Aorta (tissue), 5 donors: ENCODE measurements at regions not wholly inside any gene's neighbourhood (a gene's known extent, or its start where the extent isn't known, plus 50 kb on each side); places are given as distances from the start of the nearest gene placed in this dataset.
A peak's percentile ranks its signal among the peaks of the same experiment; 100 is the strongest.

Experiments
- ATAC-seq: fragments of 200-7000 bp; cut with Tn5 transposase; one replicate; pipeline ENCODE4 v1.9.1; 2022; ENCODE audit warnings: moderate library complexity; ENCODE audit not compliant: low FRiP score
- DNase-seq, 2 donors: peaks; one replicate each; pipeline ENCODE4 v3.0.0-alpha.2; 2020
- H3K27ac ChIP-seq, 2 donors: one replicate each; pipeline ENCODE4 v1.5.1; 2013; ENCODE audit warnings: low read length in 2 of 2, mild to moderate bottlenecking in 2 of 2, moderate library complexity in 2 of 2, control low read depth in 1 of 2, inconsistent platforms in 1 of 2, low read depth in 1 of 2
- H3K27me3 ChIP-seq, 2 donors: one replicate each; pipeline ENCODE4 v1.6.1; 2013; ENCODE audit warnings: control low read depth in 1 of 2, low read length in 1 of 2, mild to moderate bottlenecking in 1 of 2, moderate library complexity in 1 of 2; ENCODE audit not compliant: insufficient read depth in 2 of 2, control insufficient read depth in 1 of 2
- H3K36me3 ChIP-seq, 2 donors: one replicate each; pipeline ENCODE4 v1.6.1; 2013; ENCODE audit warnings: control low read depth in 1 of 2, low read length in 1 of 2, mild to moderate bottlenecking in 1 of 2; ENCODE audit not compliant: insufficient read depth in 2 of 2, control insufficient read depth in 1 of 2
- H3K4me1 ChIP-seq, 2 donors: one replicate each; pipeline ENCODE4 v1.6.1; 2013; ENCODE audit warnings: low read length in 2 of 2, control low read depth in 1 of 2, mild to moderate bottlenecking in 1 of 2, moderate library complexity in 1 of 2; ENCODE audit not compliant: insufficient read depth in 2 of 2, control insufficient read depth in 1 of 2
- H3K4me3 ChIP-seq, 2 donors: one replicate each; pipeline ENCODE4 v1.5.1; 2013; ENCODE audit warnings: low read length in 2 of 2, control low read depth in 1 of 2, mild to moderate bottlenecking in 1 of 2
- H3K9me3 ChIP-seq: one replicate; pipeline ENCODE4 v1.6.1; 2013; ENCODE audit warnings: mild to moderate bottlenecking, low read length; ENCODE audit not compliant: control insufficient read depth
- WGBS, 2 donors: extraction: QIAGEN DNeasy Blood & Tissue Kit; methylation state at CpG; one replicate each; pipeline ENCODE4 v1.1.7; 2013; 5-methylcytosine and 5-hydroxymethylcytosine counted together
- intact Hi-C, 2 donors: fragments of 100-400 bp; cut with DNase I; formaldehyde crosslinking; loops; one replicate each; pipeline versions ENCODE4 v1.14.2 to v1.15.0; 2022
- donor health status: healthy with polysubstance abuse.
- donor health status: Bipolar disorder and iron deficiency.
- donor health status: DM: no; HTN: no; CAD: no.
- donor health status: DM: no; HTN: no; CAD: no.
- donor health status: DM: yes; HTN: yes; CAD: no.

DNA sequence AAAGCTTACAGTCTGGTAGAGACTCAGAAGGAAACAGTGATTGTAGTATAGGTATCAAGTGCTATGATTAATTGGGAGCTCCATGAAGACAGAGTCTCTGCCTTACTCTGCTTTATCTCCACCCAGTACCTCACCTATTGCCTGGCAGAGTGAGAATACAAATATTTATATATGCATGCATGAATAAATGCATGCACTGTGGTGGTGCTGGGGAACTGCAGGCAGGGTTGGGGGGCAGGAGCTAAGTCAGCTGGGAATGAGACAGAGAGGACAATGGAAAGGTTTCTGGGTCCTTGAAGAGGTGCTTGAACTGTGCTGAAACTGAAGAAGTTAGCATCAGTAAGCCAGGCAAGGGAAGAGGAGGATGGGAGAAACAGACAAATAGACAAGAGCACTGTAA, 80.8 kb upstream of the PPP2R2B start:
- intact Hi-C loops = no loop called here
- ATAC-seq (no peak), DNase-seq (no peak)
- H3K27ac ChIP-seq = no peak overlapping the region
- H3K36me3 ChIP-seq = no peaks in the 10 kb centered on the region
- H3K27me3 ChIP-seq = no peaks in the 10 kb centered on the region
- H3K9me3 ChIP-seq = no peaks in the 10 kb centered on the region
- peaks cover 0 to 1% of the 10 kb centered on the region in 2 donors for H3K4me1 ChIP-seq
- no peak overlapping the region for H3K4me3 ChIP-seq

DNA sequence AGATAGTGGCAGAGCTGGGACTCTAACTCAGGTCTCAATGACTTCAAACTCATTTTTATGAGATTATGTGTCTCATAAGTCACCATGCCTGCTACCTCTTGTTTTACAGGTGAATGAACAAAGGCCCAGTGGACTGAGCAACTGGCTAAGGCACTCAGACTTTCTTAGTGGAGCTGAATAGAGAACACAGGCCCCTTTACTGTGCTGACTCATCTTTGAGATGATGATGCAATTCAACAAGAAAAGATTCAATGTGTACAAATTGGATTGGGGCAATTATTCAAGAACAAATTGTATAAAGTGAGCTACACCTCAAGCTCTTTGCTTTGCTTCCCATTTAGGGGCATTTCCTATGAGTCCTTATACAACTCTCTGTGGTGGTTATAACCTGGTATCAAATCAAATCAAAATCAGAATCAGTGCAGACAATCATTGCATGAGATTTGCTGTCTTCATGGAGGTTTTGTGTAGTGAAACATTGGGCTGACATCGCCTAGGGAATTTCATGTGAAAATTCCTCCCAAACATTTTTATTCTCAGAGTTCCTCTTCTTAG, 84.3 kb upstream of the PPP2R2B start:
- H3K27ac ChIP-seq = no peak overlapping the region
- no peaks in the 10 kb centered on the region for H3K27me3 ChIP-seq
- H3K9me3 ChIP-seq = no peaks in the 10 kb centered on the region
- peaks cover 1 to 3% of the 10 kb centered on the region in 2 donors for H3K4me1 ChIP-seq
- DNase-seq (no peak), ATAC-seq (no peak)
- intact Hi-C loops = loop anchor here (10.0 kb wide), 3 partner anchors 168 to 298 kb away; no protein-coding TSS in a partner anchor
- 100% methylated on average over 1 of the region's 1 CpG for WGBS, 2 donors
- H3K36me3 ChIP-seq = no peaks in the 10 kb centered on the region
- H3K4me3 ChIP-seq = no peak overlapping the region

DNA sequence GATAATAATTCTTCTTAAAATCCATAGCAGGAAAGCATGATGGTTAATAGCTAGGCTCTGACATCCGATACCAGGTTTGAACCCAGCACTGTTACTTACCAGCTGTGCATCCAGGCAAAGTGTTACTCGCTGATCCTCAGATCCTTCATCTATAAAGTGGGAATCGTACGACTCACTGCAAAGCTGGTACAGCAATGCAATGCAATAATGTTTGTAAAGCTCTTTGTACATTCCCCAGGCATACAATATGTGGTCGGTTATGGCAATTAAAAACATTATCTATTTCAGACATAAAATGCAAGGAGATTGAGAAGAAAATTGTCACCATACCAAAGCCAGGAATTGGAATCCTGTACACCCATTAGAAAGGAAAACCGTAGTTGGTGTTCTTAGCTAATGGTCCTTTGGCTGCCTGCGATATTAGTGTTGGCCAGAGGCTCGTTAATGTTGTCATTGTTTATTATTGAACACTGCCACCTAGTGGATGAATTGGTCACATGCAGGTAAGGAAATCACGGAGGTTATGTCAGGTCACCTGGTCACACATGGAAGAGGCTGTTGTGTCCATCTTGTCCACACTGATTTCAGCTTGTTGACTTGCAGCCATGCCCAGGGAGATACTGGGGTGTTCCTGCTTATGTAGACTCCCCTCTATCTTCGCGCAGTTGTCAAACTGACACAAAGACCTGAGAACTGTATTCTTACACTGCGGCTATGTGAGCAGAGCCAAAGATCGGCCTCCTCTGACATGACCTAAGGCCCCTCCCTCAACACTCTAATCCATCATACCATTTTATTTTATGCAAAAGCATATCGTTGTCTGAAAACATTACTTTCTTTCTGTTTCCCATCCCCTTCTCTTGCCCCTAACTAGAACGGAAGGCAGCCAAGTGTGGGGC, 87.5 kb upstream of the PPP2R2B start:
- Histone ChIP-seq H3K36me3 (no peaks in the 10 kb centered on the region), H3K4me3 (no peak overlapping the region), H3K9me3 (no peaks in the 10 kb centered on the region), H3K27me3 (no peaks in the 10 kb centered on the region), H3K27ac (no peak overlapping the region), H3K4me1 (peaks cover 1 to 3% of the 10 kb centered on the region in 2 donors)
- 35% methylated on average over 15 of the region's 15 CpGs for WGBS, 2 donors
- intact Hi-C loops = loop anchor here (2.0 to 10.0 kb wide), 8 partner anchors 89 to 424 kb away; partner anchors contain the start of gene PPP2R2B (in 1 of the 2)
- peak in 1 of 2 donors; percentile 46 for DNase-seq
- ATAC-seq = peak; percentile 90

DNA sequence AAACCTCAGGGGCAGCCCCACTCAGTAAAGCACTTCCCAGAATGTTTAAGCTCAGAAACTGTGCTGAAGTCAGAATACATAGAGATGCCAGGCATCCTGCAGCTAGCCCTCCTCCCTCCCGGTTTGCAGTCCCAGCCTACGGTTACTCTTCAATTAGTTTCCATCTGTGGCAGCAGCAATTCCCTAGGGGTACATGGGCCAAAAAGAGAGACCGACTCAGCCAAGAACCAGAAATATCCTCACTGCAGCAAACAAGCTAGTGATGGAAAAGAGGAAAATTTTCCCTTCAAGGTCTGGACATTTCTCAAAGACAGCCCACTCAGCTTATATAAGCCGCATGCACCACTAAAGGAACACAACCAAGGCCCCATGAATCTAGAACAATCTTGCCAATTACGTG, 89.1 kb upstream of the PPP2R2B start:
- Histone ChIP-seq H3K9me3 (no peaks in the 10 kb centered on the region), H3K4me1 (peaks cover 1 to 3% of the 10 kb centered on the region in 2 donors), H3K36me3 (no peaks in the 10 kb centered on the region), H3K27me3 (no peaks in the 10 kb centered on the region), H3K4me3 (no peak overlapping the region), H3K27ac (peak overlapping the region in 1 of 2 donors; percentile 64)
- intact Hi-C loops = loop anchor here (2.0 to 10.0 kb wide), 8 partner anchors 90 to 425 kb away; partner anchors contain the start of gene PPP2R2B (in 1 of the 2)
- peak in 1 of 2 donors; percentile 51 for DNase-seq
- peak; percentile 73 for ATAC-seq
- WGBS, 2 donors = 2 to 7% methylated on average over 5 of the region's 5 CpGs

DNA sequence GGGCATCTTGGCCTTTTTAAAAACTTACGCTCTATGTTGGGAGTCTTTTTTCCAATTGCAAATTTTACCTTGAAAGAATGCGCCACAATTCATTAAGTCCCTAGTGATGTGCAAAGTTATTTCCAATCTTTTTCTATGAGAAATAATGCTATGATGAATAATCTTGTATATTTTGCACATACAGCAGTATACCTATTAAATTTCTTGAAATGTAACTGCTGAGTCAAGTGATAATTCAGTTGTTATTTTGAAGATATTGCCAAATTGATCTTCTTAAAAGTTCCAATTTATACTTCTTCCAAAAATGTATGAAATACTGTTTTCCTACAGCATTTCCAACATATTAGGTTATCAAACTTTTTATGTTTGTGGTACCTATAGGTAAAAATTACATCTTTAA, 92.8 kb upstream of the PPP2R2B start:
- H3K4me1 ChIP-seq = peaks cover 0 to 2% of the 10 kb centered on the region in 2 donors
- no peaks in the 10 kb centered on the region for H3K27me3 ChIP-seq
- intact Hi-C loops = no loop called here
- 93 to 94% methylated on average over 2 of the region's 2 CpGs for WGBS, 2 donors
- DNase-seq (no peak), ATAC-seq (no peak)
- no peak overlapping the region for H3K27ac ChIP-seq
- H3K36me3 ChIP-seq = no peaks in the 10 kb centered on the region
- no peak overlapping the region for H3K4me3 ChIP-seq
- no peaks in the 10 kb centered on the region for H3K9me3 ChIP-seq

DNA sequence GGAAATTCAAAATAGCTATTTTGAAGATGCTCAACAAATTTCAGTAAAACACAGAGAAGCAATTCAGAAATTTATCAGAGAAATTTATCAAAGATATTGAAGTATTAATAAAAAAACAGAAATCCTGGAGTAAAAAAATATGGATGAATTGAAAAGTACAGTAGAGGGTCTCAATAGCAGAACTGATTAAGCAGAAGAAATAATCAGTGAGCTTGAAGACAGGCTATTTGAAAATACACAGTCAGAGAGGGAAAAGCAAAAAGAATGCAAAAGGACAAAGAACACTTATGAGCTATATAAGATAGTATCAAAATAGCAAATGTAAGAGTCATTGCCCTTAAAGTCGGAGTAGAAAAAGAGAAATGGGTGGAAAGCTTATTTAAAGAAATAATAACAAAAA, 107.9 kb upstream of the PPP2R2B start:
- ATAC-seq = no peak
- intact Hi-C loops = loop anchor here in 1 of 2 donors (10.0 kb wide), 1 partner anchor 188 kb away; no protein-coding TSS in a partner anchor
- no peak overlapping the region for H3K4me3 ChIP-seq
- no peak for DNase-seq
- no peaks in the 10 kb centered on the region for H3K27me3 ChIP-seq
- H3K4me1 ChIP-seq = no peaks in the 10 kb centered on the region
- no peak overlapping the region for H3K27ac ChIP-seq
- 69 to 73% methylated on average over 1 of the region's 1 CpG for WGBS, 2 donors
- H3K36me3 ChIP-seq = no peaks in the 10 kb centered on the region
- H3K9me3 ChIP-seq = peaks cover 3% of the 10 kb centered on the region

DNA sequence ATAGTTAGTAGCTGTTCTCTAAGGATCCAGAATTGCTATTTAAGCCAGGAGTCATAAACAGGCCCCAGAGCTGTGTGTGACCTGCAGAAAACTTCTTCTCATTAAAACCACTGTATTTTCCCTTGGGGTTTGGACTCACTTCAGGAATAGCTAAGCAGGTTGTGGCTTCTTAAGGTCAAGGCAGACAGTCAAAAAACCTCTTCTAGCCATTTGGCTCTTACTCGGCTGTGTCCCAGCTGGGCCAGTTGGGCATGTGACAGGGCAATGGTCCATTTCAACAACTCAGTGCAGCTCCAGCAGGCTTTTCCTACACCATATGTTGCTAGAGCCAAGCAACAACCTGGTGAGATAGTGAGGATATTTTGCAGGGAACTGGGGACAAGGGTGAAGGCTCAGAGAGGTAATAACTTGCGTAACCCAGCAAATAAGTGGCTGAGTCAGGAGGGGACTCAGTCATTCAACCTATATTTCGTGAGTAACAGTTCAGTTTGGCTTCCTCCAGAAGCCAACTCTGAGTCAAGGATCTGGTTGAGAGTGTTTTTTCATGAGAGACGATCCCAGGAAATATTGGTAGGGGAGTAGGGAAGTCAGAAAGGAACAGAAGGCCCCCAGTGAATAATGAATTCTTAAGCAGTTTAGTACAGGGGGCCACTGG, 115.4 kb upstream of the PPP2R2B start:
- DNase-seq (no peak), ATAC-seq (no peak)
- no peaks in the 10 kb centered on the region for H3K4me1 ChIP-seq
- H3K27me3 ChIP-seq = no peaks in the 10 kb centered on the region
- H3K4me3 ChIP-seq = no peak overlapping the region
- 51% methylated on average over 4 of the region's 4 CpGs for WGBS, 2 donors
- no peak overlapping the region for H3K27ac ChIP-seq
- intact Hi-C loops = no loop called here
- peaks cover 2% of the 10 kb centered on the region for H3K9me3 ChIP-seq
- no peaks in the 10 kb centered on the region for H3K36me3 ChIP-seq

DNA sequence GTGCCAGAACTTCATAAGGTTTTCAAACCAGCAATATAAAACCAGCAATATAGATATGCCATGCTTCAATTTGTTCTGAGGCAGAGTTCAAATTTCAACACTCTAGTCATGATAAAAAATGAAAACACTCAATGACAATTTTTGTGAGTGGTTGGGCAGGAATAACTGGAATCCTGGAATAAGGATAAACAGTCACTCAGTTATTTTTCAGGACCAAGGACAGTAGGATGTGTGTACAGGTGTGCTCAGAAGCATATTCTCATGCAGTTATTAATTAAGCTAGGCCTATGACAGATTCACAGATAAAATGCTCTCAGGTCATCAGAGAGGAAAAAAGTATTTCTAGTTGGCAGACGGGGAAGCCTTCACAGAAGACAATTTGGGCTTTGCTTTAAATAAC, 117.3 kb upstream of the PPP2R2B start:
- ATAC-seq = no peak
- intact Hi-C loops = no loop called here
- no peak overlapping the region for H3K27ac ChIP-seq
- no peak for DNase-seq
- H3K27me3 ChIP-seq = no peaks in the 10 kb centered on the region
- H3K36me3 ChIP-seq = no peaks in the 10 kb centered on the region
- no peaks in the 10 kb centered on the region for H3K4me1 ChIP-seq
- peaks cover 2% of the 10 kb centered on the region for H3K9me3 ChIP-seq
- H3K4me3 ChIP-seq = no peak overlapping the region
- 78 to 79% methylated on average over 1 of the region's 1 CpG for WGBS, 2 donors
